Kidney capillary endothelial cell (primary cell): ENCODE measurements at regions not wholly inside any gene's neighbourhood (a gene's known extent, or its start where the extent isn't known, plus 50 kb on each side); places are given as distances from the start of the nearest gene placed in this dataset.

Source experiments
- DNase-seq: peaks from one replicate; pipeline ENCODE4 v3.0.0-alpha.2; 2018; ENCODE audit warnings: low spot score

- no peak for DNase-seq
Measured at GRCh38 chr3:72299823-72300222, 514.9 kb upstream of the PROK2 start.

DNA sequence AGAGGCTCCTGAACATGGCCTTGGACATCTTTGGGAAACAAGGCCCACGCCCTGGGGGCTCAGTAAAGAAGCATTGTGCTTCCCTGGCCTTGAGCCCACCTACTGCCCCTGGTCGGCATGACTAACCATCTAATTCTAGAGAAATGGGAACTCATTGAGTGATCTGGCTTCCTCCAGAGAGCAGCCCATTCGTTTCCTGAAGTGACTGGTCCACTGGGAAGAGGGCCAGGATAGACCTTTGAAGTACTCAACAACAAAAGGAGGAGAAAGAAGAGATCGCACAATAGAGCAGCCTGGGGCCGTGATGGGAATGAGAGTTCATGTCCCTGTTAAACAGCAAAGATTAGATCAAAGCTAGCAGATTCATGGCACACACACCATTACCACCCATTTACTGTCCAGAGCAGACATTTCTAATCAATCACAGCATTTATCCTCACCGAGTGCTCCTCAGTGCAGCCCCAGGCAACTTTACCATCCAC is 514.4 kb upstream of the PROK2 start:
- peak; percentile 95 for DNase-seq

GRCh38 chr3:72298201-72299152 is 513.5 kb upstream of the PROK2 start:
- no peak for DNase-seq

GRCh38 chr3:72297481-72297880 is 512.5 kb upstream of the PROK2 start:
- no peak for DNase-seq

- DNase-seq: no peak
Measured at GRCh38 chr3:72296477-72297111, 511.6 kb upstream of the PROK2 start.

DNA sequence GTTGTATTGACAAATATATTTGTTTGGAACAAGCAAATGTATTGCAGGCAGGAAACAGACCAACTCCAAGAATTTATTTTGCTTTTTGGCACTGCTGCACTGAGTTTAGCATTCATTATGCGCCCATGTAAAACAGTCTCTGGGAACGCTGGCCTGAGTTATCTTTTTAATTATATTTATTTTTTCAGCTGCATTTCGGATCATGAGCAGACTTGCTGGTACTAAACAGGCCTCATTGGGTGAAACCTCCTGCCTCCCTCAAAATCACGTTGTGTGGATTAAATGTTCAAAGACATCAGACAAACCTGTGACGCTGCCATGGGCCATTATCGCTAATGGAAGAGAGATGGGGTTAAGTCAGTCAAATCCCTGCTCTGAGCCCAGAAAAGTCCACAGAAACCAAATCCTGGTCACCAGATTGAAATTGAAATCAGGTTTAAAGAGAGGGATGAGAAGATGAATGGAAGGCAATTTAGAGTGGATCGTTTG is 511.1 kb upstream of the PROK2 start:
- no peak for DNase-seq

GRCh38 chr3:72295276-72295961 is 510.5 kb upstream of the PROK2 start:
- DNase-seq: no peak

DNA sequence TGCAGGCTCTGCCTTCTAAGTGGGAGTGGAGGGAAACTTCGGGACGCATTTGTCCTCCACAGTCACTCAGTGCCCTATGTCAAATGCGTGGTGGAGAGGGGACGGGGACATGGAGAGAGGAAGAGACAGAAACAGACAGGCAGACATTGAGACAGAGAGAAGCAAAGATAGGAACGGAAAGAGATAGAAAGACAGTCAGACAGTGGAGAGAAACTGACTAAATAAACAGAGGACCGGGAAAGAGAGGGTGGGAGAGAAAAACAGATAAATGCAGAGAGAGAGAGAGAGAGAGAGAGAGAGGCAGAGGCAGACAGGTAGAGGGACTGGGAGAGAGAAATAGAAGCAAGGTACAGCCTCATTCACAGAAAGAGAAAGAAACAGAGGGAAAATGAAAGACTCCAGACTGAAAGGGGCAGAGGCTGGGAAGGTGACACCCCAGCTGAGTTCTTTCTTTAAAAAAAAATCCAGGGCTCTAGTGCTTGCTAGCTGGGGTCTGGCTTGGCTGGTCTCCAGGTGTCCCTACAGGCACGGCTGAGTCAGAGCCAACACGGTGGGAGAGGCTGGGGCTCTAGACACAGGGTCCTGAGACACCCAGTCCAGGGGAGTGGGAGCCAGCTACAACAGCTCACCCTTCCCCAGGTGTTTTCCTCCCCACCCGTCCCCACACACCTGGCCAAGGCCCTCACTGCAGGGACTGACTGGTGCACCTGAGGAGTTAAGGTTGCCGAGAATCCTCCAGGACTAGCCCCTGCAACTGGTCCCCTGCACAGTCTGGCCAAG is 506.1 kb upstream of the PROK2 start:
- no peak for DNase-seq

GRCh38 chr3:72289692-72290071 is 504.7 kb upstream of the PROK2 start:
- DNase-seq: no peak

DNA sequence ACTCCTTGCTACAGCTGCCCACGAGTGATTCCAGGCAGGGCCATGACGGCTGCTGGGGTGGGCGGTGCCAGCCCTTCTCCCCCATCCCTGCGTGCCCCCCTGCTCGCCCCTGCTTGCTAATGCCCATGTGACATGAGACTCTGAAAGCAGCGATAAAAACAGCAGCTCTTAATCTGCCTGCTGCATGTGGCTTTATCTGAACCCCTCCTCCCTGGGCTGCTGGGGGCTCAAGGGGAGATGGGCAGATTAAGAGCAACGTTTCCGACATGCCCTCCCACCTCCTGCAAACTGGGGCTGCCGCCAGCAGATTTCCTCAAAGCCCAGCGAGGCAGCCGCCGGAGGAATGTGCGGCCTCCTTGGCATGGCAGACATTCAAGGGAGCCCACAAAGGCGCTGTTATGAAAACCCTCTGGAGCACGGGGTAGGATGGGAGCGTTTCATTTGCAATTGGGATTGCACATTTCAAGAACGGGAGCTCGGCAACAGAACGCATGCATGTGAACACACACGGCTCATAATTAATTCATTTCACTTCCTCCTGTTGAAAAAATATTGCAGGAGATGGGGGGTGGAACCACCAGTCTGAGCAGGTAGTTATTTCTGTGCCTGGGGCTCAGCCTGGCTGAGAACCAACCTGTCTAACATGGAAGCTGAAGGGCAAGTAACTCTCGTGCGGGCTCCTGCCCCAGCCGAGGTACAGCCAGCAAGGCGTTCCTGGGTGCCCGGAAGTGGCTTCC is 504.2 kb upstream of the PROK2 start:
- no peak for DNase-seq

DNA sequence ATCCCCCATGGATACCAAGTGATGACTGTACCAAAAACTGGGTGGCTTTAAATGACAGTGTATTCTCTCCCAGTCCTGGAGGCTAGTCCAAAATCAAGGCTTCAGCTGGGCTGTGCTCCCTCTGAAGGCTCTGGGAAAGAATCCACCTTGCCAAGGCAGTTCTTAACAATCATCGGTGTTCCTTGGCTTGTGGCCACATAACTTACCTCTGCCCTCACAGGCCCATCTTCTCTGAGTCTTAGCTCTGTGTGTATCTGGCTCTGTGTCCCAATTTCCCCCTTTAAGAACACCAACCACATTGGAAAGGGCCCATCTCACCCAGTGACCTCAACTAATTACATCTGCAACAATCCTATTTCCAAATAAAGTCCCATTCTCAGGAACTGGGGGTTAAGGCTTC is 503.0 kb upstream of the PROK2 start:
- no peak for DNase-seq

- DNase-seq: no peak
Measured at GRCh38 chr3:72285502-72285901, 500.6 kb upstream of the PROK2 start.

GRCh38 chr3:72284471-72284870 is 499.5 kb upstream of the PROK2 start:
- DNase-seq: no peak

DNA sequence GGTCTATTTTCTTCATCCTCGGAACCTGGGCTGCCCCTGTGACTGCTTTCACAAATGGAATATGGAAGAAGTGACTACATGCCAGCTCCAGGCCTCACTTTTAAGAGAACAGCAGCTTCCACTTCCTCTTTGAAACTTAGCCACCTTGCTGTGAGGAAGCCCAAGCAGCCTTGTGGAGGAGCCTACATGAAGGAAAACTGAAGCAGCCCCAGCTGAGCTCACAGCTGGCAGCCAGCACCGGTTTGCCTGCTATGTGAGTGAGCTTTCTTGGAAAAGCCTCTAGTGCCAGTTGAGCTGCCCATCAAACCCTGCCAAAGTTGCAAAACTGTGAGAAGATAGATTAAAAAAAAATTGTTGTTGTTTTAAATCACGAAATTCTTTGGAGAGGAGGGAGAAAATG is 498.0 kb upstream of the PROK2 start:
- DNase-seq: no peak

- no peak for DNase-seq
Measured at GRCh38 chr3:72281551-72281950, 496.6 kb upstream of the PROK2 start.

GRCh38 chr3:72280876-72281275 is 495.9 kb upstream of the PROK2 start:
- DNase-seq: no peak

DNA sequence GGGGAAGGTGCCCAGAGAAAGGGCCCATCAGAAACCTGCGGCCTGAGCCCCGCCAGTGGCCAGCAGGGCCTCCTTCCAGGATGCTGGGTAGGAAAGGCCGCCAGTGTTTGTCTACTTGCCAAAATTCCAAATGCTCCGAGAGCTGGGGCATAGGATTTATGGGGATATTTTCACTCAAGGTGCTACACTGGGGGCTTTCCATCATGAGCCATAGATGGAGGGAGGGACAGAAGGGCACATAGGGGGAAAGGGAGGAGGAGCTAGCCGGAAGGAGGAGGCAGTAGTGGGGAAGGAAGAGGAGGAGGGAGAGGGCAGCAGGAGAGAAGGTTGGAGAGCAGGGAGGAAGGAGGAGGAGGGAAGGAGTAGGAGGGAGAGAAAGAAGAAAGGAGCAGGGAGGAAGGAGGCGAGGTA is 494.7 kb upstream of the PROK2 start:
- no peak for DNase-seq

- DNase-seq: no peak
Measured at GRCh38 chr3:72279068-72279604, 494.2 kb upstream of the PROK2 start.

- no peak for DNase-seq
Measured at GRCh38 chr3:72278349-72279067, 493.6 kb upstream of the PROK2 start.

GRCh38 chr3:72277710-72278109 is 492.8 kb upstream of the PROK2 start:
- DNase-seq: no peak
